HepG2 (cell line): ENCODE measurements at regions not wholly inside any gene's neighbourhood (a gene's known extent, or its start where the extent isn't known, plus 50 kb on each side); places are given as distances from the start of the nearest gene placed in this dataset.

Experiments used
- ATAC-seq: fragments of 200-7000 bp; cut with Tn5 transposase; 3 replicates; pipeline ENCODE4 v1.9.1; 2020; ENCODE audit warnings: mild to moderate bottlenecking, moderate library complexity
- BruUV-seq: library from RNA; stranded (reverse); fragments of 400-500 nt; replicated peaks from 2 replicates; lab custom pipeline; 2021; lab: Mats Ljungman, UMichigan
- CTCF ChIA-PET: fragments of 300-600 bp; formaldehyde crosslinking; extraction: SDS; loops from one replicate; lab custom pipeline; 2021; ENCODE audit warnings: low total read pairs, inconsistent platforms, low intra/inter-chr PET ratio; lab: Yijun Ruan, JAX
- POLR2A ChIA-PET: fragments of 350-600 bp; sonication (Branson Sonifier 250); formaldehyde crosslinking; loops from one replicate; lab custom pipeline; 2020; ENCODE audit warnings: antibody characterized with exemption, inconsistent platforms; lab: Yijun Ruan, JAX
- DNase-seq: peaks from one replicate; pipeline ENCODE4 v3.0.0-alpha.2; 2015; ENCODE audit warnings: low spot score
- FAIRE-seq: peaks from 3 replicates; lab custom pipeline; 2011; peaks lifted over from hg19 to GRCh38; lab: Jason Lieb, UNC
- H2AFZ ChIP-seq: one replicate; pipeline ENCODE4 v1.6.1; 2011; ENCODE audit warnings: low read length, inconsistent platforms
- H3K27ac ChIP-seq: fragments of 300-600 bp; 3 replicates; pipeline ENCODE4 v1.8.0; 2011; ENCODE audit warnings: mixed run types, mild to moderate bottlenecking, mixed read lengths, low read length, inconsistent platforms; ENCODE audit not compliant: insufficient read depth; ENCODE audit errors: extremely low read length
- H3K27me3 ChIP-seq, 2 experiments: fragments of 200-600 bp in 1 of 2; 2 replicates in 1 of 2; 3 replicates in 1 of 2; pipeline versions ENCODE4 v1.6.0 to v1.8.0; 2011; ENCODE audit warnings: low read length in 2 of 2, mild to moderate bottlenecking in 2 of 2, moderate library complexity in 2 of 2, inconsistent platforms in 1 of 2; ENCODE audit not compliant: insufficient read depth in 2 of 2, control insufficient read depth in 1 of 2
- H3K36me3 ChIP-seq, 2 experiments: fragments of 200-600 bp in 1 of 2; replicated peaks in 1 of 2; 2 replicates in 1 of 2; 3 replicates in 1 of 2; pipeline versions ENCODE4 v1.5.1 to v1.8.0; 2011; ENCODE audit warnings: low read length in 2 of 2, inconsistent platforms in 1 of 2; ENCODE audit not compliant: insufficient read depth in 2 of 2, control insufficient read depth in 1 of 2
- H3K4me1 ChIP-seq: 2 replicates; pipeline ENCODE4 v1.5.1; 2012; ENCODE audit warnings: low read length, inconsistent platforms; ENCODE audit not compliant: insufficient read depth
- H3K4me2 ChIP-seq: 2 replicates; pipeline ENCODE4 v1.6.0; 2011; ENCODE audit warnings: low read depth, low read length, inconsistent platforms
- H3K4me3 ChIP-seq, 3 experiments: fragments of 200-600 bp in 1 of 3; sonication (generic), shearing (Covaris generic) in 1 of 3; replicated peaks in 1 of 3; 2 replicates each; pipeline ENCODE4 v1.5.1; 2011 to 2016; ENCODE audit warnings: low read length in 3 of 3, inconsistent platforms in 2 of 3, low read depth in 2 of 3, mild to moderate bottlenecking in 2 of 3, control low read depth in 1 of 3, mixed read lengths in 1 of 3; ENCODE audit not compliant: insufficient read depth in 1 of 3
- H3K79me2 ChIP-seq: one replicate; pipeline ENCODE4 v1.6.1; 2011; ENCODE audit warnings: low read length, inconsistent platforms; ENCODE audit not compliant: insufficient read depth
- H3K9ac ChIP-seq: 2 replicates; pipeline ENCODE4 v1.6.0; 2011; ENCODE audit warnings: mild to moderate bottlenecking, low read depth, low read length, inconsistent platforms; ENCODE audit not compliant: insufficient read depth
- H3K9me3 ChIP-seq: 2 replicates; pipeline ENCODE4 v1.5.1; 2012; ENCODE audit warnings: mild to moderate bottlenecking, low read length
- H4K20me1 ChIP-seq: 2 replicates; pipeline ENCODE4 v1.6.0; 2011; ENCODE audit warnings: inconsistent platforms, mild to moderate bottlenecking, low read length, moderate library complexity; ENCODE audit not compliant: insufficient read depth
- AGO2 ChIP-seq: fragments of 200-400 bp; formaldehyde crosslinking; optimal IDR thresholded peaks from 2 replicates; pipeline ENCODE3; 2017; ENCODE audit warnings: mild to moderate bottlenecking, low read depth, low read length, moderate library complexity
- FOSL1 ChIP-seq: sonication (generic); formaldehyde crosslinking; IDR thresholded peaks from 2 replicates; pipeline ENCODE4 v1.9.0; 2021; ENCODE audit warnings: missing genetic modification reagents, borderline replicate concordance
- FOXJ3 ChIP-seq: sonication (generic); formaldehyde crosslinking; IDR thresholded peaks from 2 replicates; pipeline ENCODE4 v1.4.0; 2020; ENCODE audit warnings: missing genetic modification reagents, mild to moderate bottlenecking, borderline replicate concordance
- GMEB2 ChIP-seq: IDR thresholded peaks from 2 replicates; pipeline ENCODE4 v1.6.1; 2016; ENCODE audit warnings: missing biosample characterization, missing genetic modification reagents, low read depth
- KDM4B ChIP-seq: sonication (generic); formaldehyde crosslinking; IDR thresholded peaks from 2 replicates; pipeline ENCODE4 v1.4.0; 2020; ENCODE audit warnings: missing genetic modification reagents
- NR1H2 ChIP-seq: sonication (generic); formaldehyde crosslinking; IDR thresholded peaks from 2 replicates; pipeline ENCODE4 v1.8.1; 2022; ENCODE audit warnings: low read depth, missing genetic modification reagents, borderline replicate concordance
- RBAK ChIP-seq: sonication (generic); formaldehyde crosslinking; IDR thresholded peaks from 2 replicates; pipeline ENCODE4 v1.5.1; 2020; ENCODE audit warnings: mild to moderate bottlenecking, missing genetic modification reagents
- RBFOX2 ChIP-seq: fragments of 200-400 bp; formaldehyde crosslinking; IDR thresholded peaks from 2 replicates; pipeline ENCODE4 v1.6.1; 2017; ENCODE audit warnings: low read depth, mild to moderate bottlenecking, low read length
- RORA ChIP-seq: sonication (generic); formaldehyde crosslinking; IDR thresholded peaks from 2 replicates; pipeline ENCODE4 v1.5.0; 2020; ENCODE audit warnings: mild to moderate bottlenecking, missing genetic modification reagents, moderate library complexity
- SALL1 ChIP-seq: sonication (generic); formaldehyde crosslinking; IDR thresholded peaks from 2 replicates; pipeline ENCODE4 v1.8.0; 2022; ENCODE audit warnings: mild to moderate bottlenecking, missing genetic modification reagents
- SMC3 ChIP-seq: IDR thresholded peaks from 2 replicates; pipeline ENCODE4 v1.6.1; 2011; ENCODE audit warnings: low read length, improper control_type of control experiment
- TCF7 ChIP-seq: sonication (generic); IDR thresholded peaks from 2 replicates; pipeline ENCODE4 v1.6.1; 2016; ENCODE audit warnings: antibody characterized with exemption, low read depth
- TP53 ChIP-seq: sonication (generic); formaldehyde crosslinking; conservative IDR thresholded peaks from 2 replicates; pipeline ENCODE4 v1.4.0; 2020; ENCODE audit warnings: missing genetic modification reagents
- ZNF205 ChIP-seq: IDR thresholded peaks from 2 replicates; pipeline ENCODE4 v1.6.1; 2018; ENCODE audit warnings: missing biosample characterization, missing genetic modification reagents
- ZNF724P ChIP-seq: sonication (generic); formaldehyde crosslinking; IDR thresholded peaks from 2 replicates; pipeline ENCODE4 v1.8.0; 2022; ENCODE audit warnings: missing genetic modification reagents, borderline replicate concordance
- WGBS: methylation state at CpG from one replicate; pipeline ENCODE4 v1.1.6; 2017; ENCODE audit warnings: low lambda C conversion rate; 5-methylcytosine and 5-hydroxymethylcytosine counted together
- in situ Hi-C: cut with HindIII; loops from 2 replicates; pipeline ENCODE4 v1.10.0; 2017; ENCODE audit warnings: low pct_unique_long_range_greater_than_20kb; ENCODE audit not compliant: extremely low pct_ligation_motif_present
- intact Hi-C: fragments of 100-400 bp; cut with micrococcal nuclease; formaldehyde crosslinking; loops from one replicate; pipeline ENCODE4 v1.10.0; 2022; ENCODE audit not compliant: unreplicated experiment
- TF ChIP-seq, protein P1 (sequence below): sonication (generic); formaldehyde crosslinking; IDR thresholded peaks from 2 replicates; pipeline ENCODE4 v1.5.0; 2020; ENCODE audit warnings: missing genetic modification reagents

DNA sequence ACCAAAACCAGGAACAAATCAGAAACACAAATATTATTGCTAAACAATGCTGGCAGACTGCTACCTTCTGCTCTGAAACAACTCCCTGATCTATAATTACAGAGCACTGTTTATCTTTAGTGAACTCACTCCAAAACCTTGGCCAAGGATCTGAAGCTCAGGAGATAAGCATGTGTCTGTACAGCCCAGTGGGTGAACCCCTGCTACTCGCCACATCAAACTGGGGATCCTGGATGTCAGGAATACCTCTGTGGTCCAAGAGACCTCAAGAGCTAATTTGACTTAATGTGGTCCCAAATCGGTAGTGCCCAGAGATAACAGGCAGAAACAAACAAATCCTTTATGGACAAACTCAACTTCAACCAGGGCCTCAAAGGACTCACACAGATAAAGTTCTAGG is 381.8 kb downstream of the KIF16B start:
- DNase-seq = peak; percentile 62
- peak; percentile 48 for FAIRE-seq
- no peak overlapping the region for H3K27ac ChIP-seq
- no peak overlapping the region for H3K9ac ChIP-seq
- in situ Hi-C loops = no loop called here
- no TSS peak for BruUV-seq
- peaks cover 15% of the 10 kb centered on the region for H3K9me3 ChIP-seq
- WGBS = 5% methylated on average over 2 of the region's 2 CpGs
- H3K4me2 ChIP-seq = no peak overlapping the region
- intact Hi-C loops = loop anchor here (5.0 kb wide), 1 partner anchor 286 kb away; no protein-coding TSS in a partner anchor
- peaks cover 9% of the 10 kb centered on the region for H3K4me1 ChIP-seq
- no peaks in the 10 kb centered on the region for H3K36me3 ChIP-seq
- no peaks in the 10 kb centered on the region for H4K20me1 ChIP-seq
- ChIA-PET CTCF (no interaction called here), POLR2A (no interaction called here)
- peak; percentile 18; the same call in 1 of the 2 replicates for TF ChIP-seq TCF7
- TF ChIP-seq, protein P1, sequence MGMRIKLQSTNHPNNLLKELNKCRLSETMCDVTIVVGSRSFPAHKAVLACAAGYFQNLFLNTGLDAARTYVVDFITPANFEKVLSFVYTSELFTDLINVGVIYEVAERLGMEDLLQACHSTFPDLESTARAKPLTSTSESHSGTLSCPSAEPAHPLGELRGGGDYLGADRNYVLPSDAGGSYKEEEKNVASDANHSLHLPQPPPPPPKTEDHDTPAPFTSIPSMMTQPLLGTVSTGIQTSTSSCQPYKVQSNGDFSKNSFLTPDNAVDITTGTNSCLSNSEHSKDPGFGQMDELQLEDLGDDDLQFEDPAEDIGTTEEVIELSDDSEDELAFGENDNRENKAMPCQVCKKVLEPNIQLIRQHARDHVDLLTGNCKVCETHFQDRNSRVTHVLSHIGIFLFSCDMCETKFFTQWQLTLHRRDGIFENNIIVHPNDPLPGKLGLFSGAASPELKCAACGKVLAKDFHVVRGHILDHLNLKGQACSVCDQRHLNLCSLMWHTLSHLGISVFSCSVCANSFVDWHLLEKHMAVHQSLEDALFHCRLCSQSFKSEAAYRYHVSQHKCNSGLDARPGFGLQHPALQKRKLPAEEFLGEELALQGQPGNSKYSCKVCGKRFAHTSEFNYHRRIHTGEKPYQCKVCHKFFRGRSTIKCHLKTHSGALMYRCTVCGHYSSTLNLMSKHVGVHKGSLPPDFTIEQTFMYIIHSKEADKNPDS (CRISPR knock-in tag) = no peak
- no peak overlapping the region for H3K4me3 ChIP-seq
- H2AFZ ChIP-seq = no peak overlapping the region
- H3K79me2 ChIP-seq = no peaks in the 10 kb centered on the region
- peak; percentile 60 for ATAC-seq
- no peaks in the 10 kb centered on the region for H3K27me3 ChIP-seq

DNA sequence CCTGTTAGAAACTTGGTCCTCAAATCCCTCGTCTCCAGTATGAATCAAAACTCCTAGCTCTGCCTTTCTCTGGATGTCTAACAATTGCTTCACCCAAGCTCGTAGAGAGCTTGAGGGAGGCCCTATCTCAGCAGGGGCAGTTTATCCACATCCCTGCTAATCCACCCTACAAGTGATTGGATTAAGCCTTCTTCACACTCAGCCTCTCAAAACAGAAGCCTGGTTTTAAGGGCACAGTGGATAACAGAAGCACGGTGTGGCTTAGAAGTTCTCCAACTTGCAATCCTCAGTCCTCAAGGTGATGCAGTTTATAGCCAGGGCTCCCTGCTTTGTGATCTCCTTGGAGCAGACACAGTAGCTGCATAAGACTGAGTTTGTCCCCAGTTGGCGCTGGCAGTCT is 383.9 kb downstream of the KIF16B start:
- Histone ChIP-seq H3K9ac (no peak overlapping the region), H3K4me2 (no peak overlapping the region), H3K4me3 (no peak overlapping the region), H3K36me3 (no peaks in the 10 kb centered on the region), H2AFZ (no peak overlapping the region), H3K27me3 (no peaks in the 10 kb centered on the region), H3K4me1 (peaks cover 9% of the 10 kb centered on the region), H4K20me1 (no peaks in the 10 kb centered on the region), H3K9me3 (peaks cover 15% of the 10 kb centered on the region), H3K27ac (no peak overlapping the region), H3K79me2 (no peaks in the 10 kb centered on the region)
- in situ Hi-C loops = no loop called here
- intact Hi-C loops = no loop called here
- no peak for DNase-seq
- no peak for ATAC-seq
- TF ChIP-seq RBAK (no peak), NR1H2 (no peak), RORA (CRISPR knock-in tag) (no peak), KDM4B (no peak), FOXJ3 (no peak), FOSL1 (no peak), AGO2 (no peak), ZNF205 (no peak), SMC3 (no peak), RBFOX2 (no peak), TP53 (CRISPR knock-in tag) (no peak), GMEB2 (no peak), SALL1 (CRISPR knock-in tag) (no peak), ZNF724P (no peak)
- 6% methylated on average over 4 of the region's 4 CpGs for WGBS
- BruUV-seq = no TSS peak
- FAIRE-seq = no peak
- ChIA-PET CTCF (no interaction called here), POLR2A (no interaction called here)
